ENCODE measurements at regions not wholly inside any gene's neighbourhood (a gene's known extent, or its start where the extent isn't known, plus 50 kb on each side); places are given as distances from the start of the nearest gene placed in this dataset.

DNA sequence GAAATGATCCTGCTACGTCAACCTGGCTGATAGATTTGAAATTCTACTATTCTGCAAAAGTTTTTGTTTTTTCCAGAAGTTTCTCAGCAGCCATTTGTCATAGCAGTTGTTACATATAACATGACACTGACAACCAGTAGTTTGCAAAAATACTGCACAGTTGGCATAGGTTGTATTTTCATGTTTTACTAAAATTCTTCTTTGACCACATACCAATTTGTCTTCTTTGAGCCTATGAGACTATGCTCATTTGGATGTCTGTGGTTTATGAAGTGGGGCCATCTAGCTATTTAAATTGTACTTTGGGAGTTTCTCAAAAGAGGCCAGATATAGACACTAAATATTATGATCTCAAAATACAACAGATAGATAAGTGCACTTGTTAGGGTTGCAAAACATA, 104.9 kb upstream of the PREP start:
- TF ChIP-seq, protein P1, sequence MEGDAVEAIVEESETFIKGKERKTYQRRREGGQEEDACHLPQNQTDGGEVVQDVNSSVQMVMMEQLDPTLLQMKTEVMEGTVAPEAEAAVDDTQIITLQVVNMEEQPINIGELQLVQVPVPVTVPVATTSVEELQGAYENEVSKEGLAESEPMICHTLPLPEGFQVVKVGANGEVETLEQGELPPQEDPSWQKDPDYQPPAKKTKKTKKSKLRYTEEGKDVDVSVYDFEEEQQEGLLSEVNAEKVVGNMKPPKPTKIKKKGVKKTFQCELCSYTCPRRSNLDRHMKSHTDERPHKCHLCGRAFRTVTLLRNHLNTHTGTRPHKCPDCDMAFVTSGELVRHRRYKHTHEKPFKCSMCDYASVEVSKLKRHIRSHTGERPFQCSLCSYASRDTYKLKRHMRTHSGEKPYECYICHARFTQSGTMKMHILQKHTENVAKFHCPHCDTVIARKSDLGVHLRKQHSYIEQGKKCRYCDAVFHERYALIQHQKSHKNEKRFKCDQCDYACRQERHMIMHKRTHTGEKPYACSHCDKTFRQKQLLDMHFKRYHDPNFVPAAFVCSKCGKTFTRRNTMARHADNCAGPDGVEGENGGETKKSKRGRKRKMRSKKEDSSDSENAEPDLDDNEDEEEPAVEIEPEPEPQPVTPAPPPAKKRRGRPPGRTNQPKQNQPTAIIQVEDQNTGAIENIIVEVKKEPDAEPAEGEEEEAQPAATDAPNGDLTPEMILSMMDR (IDR thresholded peaks at IDR 0.05; ENCODE audit: low read depth, low read length): no peak
- TF ChIP-seq EZH2phosphoT487 (IDR thresholded peaks at IDR 0.05; ENCODE audit: low read depth): no peak
